A549 (cell line): ENCODE measurements at regions not wholly inside any gene's neighbourhood (a gene's known extent, or its start where the extent isn't known, plus 50 kb on each side); places are given as distances from the start of the nearest gene placed in this dataset.

Experiments used
- CTCF ChIP-seq: fragments of >200 bp; sonication (Bioruptor Twin); formaldehyde crosslinking; IDR thresholded peaks from 3 replicates; pipeline ENCODE4 v1.5.1; 2016
- REST ChIP-seq: fragments of 200-600 bp; sonication (generic); IDR thresholded peaks from 2 replicates; pipeline ENCODE4 v1.6.1; 2016; ENCODE audit warnings: antibody characterized with exemption, mild to moderate bottlenecking, moderate library complexity
- ZFP36 ChIP-seq: fragments of 450-650 bp; IDR thresholded peaks from 2 replicates; pipeline ENCODE4 v1.6.1; 2014; ENCODE audit warnings: borderline replicate concordance; ENCODE audit not compliant: partially characterized antibody

DNA sequence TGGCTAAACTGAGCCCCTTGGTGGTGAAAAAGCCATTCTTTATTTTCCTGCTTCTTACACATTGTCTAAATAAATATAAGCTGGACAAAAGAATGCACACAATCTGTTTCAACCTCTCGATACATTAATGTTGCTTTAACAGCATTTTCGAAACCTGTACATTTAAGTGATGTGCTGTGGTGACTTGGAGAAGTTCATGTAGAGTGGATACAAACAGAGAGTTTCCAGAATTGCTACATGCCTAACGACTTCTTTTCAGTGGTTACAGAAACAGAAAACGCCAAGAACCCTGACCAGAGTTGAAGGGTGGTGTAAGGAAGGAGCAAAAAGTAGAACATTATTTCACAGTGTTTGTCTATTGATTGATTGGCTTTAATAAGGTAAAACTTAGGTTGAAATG, 500.9 kb downstream of the SLC16A7 start:
- no peak for TF ChIP-seq REST
- TF ChIP-seq CTCF, result no peak
- TF ChIP-seq ZFP36, result no peak
